ENCODE measurements at regions not wholly inside any gene's neighbourhood (a gene's known extent, or its start where the extent isn't known, plus 50 kb on each side); places are given as distances from the start of the nearest gene placed in this dataset.

DNA sequence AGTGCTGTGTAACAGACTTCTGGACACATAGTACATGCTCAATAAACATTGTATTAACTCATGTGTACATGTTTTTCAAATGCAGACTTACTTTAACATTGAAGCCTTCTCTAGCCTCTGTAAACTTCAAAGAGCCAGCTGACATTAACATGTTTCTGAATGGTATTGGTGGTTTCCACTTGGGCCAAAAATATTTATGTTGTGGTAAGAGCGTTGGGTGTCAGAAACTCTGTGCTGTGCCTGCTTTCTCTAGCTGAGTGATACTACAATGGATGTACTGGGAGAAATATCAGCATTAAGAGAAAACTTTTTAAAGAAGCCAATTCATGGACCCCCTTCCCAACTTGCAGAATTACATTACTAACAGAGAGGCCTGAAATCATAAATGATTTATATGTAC, 1951.7 kb downstream of the TP53TG3F start:
- TF ChIP-seq, protein P1, sequence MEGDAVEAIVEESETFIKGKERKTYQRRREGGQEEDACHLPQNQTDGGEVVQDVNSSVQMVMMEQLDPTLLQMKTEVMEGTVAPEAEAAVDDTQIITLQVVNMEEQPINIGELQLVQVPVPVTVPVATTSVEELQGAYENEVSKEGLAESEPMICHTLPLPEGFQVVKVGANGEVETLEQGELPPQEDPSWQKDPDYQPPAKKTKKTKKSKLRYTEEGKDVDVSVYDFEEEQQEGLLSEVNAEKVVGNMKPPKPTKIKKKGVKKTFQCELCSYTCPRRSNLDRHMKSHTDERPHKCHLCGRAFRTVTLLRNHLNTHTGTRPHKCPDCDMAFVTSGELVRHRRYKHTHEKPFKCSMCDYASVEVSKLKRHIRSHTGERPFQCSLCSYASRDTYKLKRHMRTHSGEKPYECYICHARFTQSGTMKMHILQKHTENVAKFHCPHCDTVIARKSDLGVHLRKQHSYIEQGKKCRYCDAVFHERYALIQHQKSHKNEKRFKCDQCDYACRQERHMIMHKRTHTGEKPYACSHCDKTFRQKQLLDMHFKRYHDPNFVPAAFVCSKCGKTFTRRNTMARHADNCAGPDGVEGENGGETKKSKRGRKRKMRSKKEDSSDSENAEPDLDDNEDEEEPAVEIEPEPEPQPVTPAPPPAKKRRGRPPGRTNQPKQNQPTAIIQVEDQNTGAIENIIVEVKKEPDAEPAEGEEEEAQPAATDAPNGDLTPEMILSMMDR (IDR thresholded peaks at IDR 0.05; ENCODE audit: low read depth, low read length, poor library complexity, severe bottlenecking) = no peak
- TF ChIP-seq EZH2phosphoT487 (IDR thresholded peaks at IDR 0.05; ENCODE audit: borderline replicate concordance, low read length) = no peak

Data from DOHH2 (cell line).